SK-N-SH treated with all-trans-retinoic acid at 6 μM for 48 hours (cell line): ENCODE measurements at regions not wholly inside any gene's neighbourhood (a gene's known extent, or its start where the extent isn't known, plus 50 kb on each side); places are given as distances from the start of the nearest gene placed in this dataset.

ENCODE experiments used
- ATAC-seq: fragments of 200-7000 bp; cut with Tn5 transposase; 3 replicates; pipeline ENCODE4 v1.9.1; 2020; ENCODE audit warnings: mild to moderate bottlenecking, moderate library complexity
- ARNTL ChIP-seq: fragments of 450-650 bp; formaldehyde crosslinking; IDR thresholded peaks from 2 replicates; pipeline ENCODE4 v1.5.0; 2020; ENCODE audit warnings: low read depth, mild to moderate bottlenecking, moderate library complexity, borderline replicate concordance
- BACH2 ChIP-seq: fragments of 250-450 bp; sonication (Bioruptor Pico); IDR thresholded peaks from 2 replicates; pipeline ENCODE4 v1.9.0; 2021; ENCODE audit warnings: mild to moderate bottlenecking, borderline replicate concordance
- CSDC2 ChIP-seq: fragments of 250-450 bp; sonication (Bioruptor Pico); IDR thresholded peaks from 2 replicates; pipeline ENCODE4 v1.5.0; 2020; ENCODE audit warnings: mild to moderate bottlenecking, moderate library complexity
- ESRRG ChIP-seq: fragments of 250-450 bp; sonication (Bioruptor Pico); IDR thresholded peaks from 2 replicates; pipeline ENCODE4 v1.6.1; 2021; ENCODE audit warnings: mild to moderate bottlenecking
- GLIS3 ChIP-seq: fragments of 250-450 bp; sonication (Bioruptor Pico); IDR thresholded peaks from 2 replicates; pipeline ENCODE4 v1.5.0; 2020; ENCODE audit warnings: mild to moderate bottlenecking, moderate library complexity
- ISL1 ChIP-seq: fragments of 250-450 bp; sonication (Bioruptor Pico); IDR thresholded peaks from 2 replicates; pipeline ENCODE4 v2.1.2; 2022; ENCODE audit warnings: mild to moderate bottlenecking, moderate library complexity
- OSR1 ChIP-seq: fragments of 250-450 bp; sonication (Bioruptor Pico); IDR thresholded peaks from 2 replicates; pipeline ENCODE4 v1.8.0; 2022; ENCODE audit warnings: moderate library complexity, mild to moderate bottlenecking, inconsistent platforms
- PPARA ChIP-seq: fragments of 250-450 bp; sonication (Bioruptor Pico); IDR thresholded peaks from 2 replicates; pipeline ENCODE4 v1.5.0; 2020; ENCODE audit warnings: mild to moderate bottlenecking, borderline replicate concordance
- RARB ChIP-seq: fragments of 250-450 bp; sonication (Bioruptor Pico); IDR thresholded peaks from 2 replicates; pipeline ENCODE4 v1.8.0; 2021; ENCODE audit warnings: mild to moderate bottlenecking, moderate library complexity
- SNAI2 ChIP-seq: fragments of 250-450 bp; sonication (Bioruptor Pico); IDR thresholded peaks from 2 replicates; pipeline ENCODE4 v1.5.0; 2020; ENCODE audit warnings: mild to moderate bottlenecking, moderate library complexity
- TCF4 ChIP-seq: fragments of 250-450 bp; sonication (Bioruptor Pico); IDR thresholded peaks from 2 replicates; pipeline ENCODE4 v1.8.0; 2021; ENCODE audit warnings: mild to moderate bottlenecking, moderate library complexity, borderline replicate concordance
- TOX ChIP-seq: fragments of 250-450 bp; sonication (Bioruptor Pico); IDR thresholded peaks from 2 replicates; pipeline ENCODE4 v1.8.0; 2021; ENCODE audit warnings: mild to moderate bottlenecking, moderate library complexity, borderline replicate concordance
- ZC3H10 ChIP-seq: fragments of 250-450 bp; sonication (Bioruptor Pico); IDR thresholded peaks from 2 replicates; pipeline ENCODE4 v1.5.1; 2021; ENCODE audit warnings: mild to moderate bottlenecking, moderate library complexity
- ZFP3 ChIP-seq: fragments of 250-450 bp; sonication (Bioruptor Pico); IDR thresholded peaks from 2 replicates; pipeline ENCODE4 v1.5.0; 2020; ENCODE audit warnings: mild to moderate bottlenecking, moderate library complexity
- ZFP30 ChIP-seq: fragments of 450-650 bp; formaldehyde crosslinking; IDR thresholded peaks from 2 replicates; pipeline ENCODE4 v1.5.0; 2022; ENCODE audit warnings: mild to moderate bottlenecking, moderate library complexity
- ZNF565 ChIP-seq: fragments of 450-650 bp; formaldehyde crosslinking; conservative IDR thresholded peaks from 2 replicates; pipeline ENCODE4 v1.5.0; 2020; ENCODE audit warnings: low read depth, mild to moderate bottlenecking, moderate library complexity
- ZNF70 ChIP-seq: fragments of 450-650 bp; formaldehyde crosslinking; IDR thresholded peaks from 2 replicates; pipeline ENCODE4 v1.5.0; 2020; ENCODE audit warnings: mild to moderate bottlenecking, moderate library complexity
- ZNF8 ChIP-seq: fragments of 450-650 bp; formaldehyde crosslinking; IDR thresholded peaks from 2 replicates; pipeline ENCODE4 v1.5.0; 2020; ENCODE audit warnings: mild to moderate bottlenecking, moderate library complexity
- TF ChIP-seq, protein P1 (sequence below): fragments of 250-450 bp; sonication (Bioruptor Pico); IDR thresholded peaks from 2 replicates; pipeline ENCODE4 v1.8.0; 2021; ENCODE audit warnings: low read depth, mild to moderate bottlenecking, moderate library complexity, borderline replicate concordance
- TF ChIP-seq, protein P2 (sequence below): fragments of 250-450 bp; sonication (Bioruptor Pico); IDR thresholded peaks from 2 replicates; pipeline ENCODE4 v1.8.0; 2020; ENCODE audit warnings: mild to moderate bottlenecking, moderate library complexity, borderline replicate concordance
- TF ChIP-seq, protein P3 (sequence below): fragments of 250-450 bp; sonication (Bioruptor Pico); IDR thresholded peaks from 2 replicates; pipeline ENCODE4 v1.5.1; 2021; ENCODE audit warnings: mild to moderate bottlenecking, moderate library complexity
- TF ChIP-seq, protein P4 (sequence below): fragments of 250-450 bp; sonication (Bioruptor Pico); IDR thresholded peaks from 2 replicates; pipeline ENCODE4 v1.5.0; 2020; ENCODE audit warnings: mild to moderate bottlenecking, moderate library complexity
- TF ChIP-seq, protein P5 (sequence below): fragments of 250-450 bp; sonication (Bioruptor Pico); IDR thresholded peaks from 2 replicates; pipeline ENCODE4 v1.5.1; 2020; ENCODE audit warnings: low read depth, mild to moderate bottlenecking, moderate library complexity

DNA sequence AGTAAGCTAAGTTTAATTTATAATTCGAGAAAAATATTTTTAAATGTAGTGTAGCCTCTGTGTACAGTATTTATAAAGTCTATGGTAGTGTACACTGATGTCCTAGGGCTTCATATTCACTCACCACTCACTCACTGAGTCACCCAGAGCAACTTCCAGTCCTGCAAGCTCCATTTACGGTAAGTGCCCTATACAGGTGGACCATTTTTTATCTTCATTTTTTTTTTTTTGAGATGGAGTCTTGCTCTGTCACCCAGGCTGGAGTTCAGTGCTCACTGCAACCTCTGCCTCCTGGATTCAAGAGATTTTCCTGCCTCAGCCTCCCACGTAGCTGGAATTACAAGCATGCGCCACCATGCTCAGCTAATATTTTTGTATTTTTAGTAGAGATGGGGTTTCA, 104.2 kb downstream of the PDCL3 start:
- no peak for TF ChIP-seq GLIS3 (CRISPR knock-in tag)
- no peak for TF ChIP-seq SNAI2 (CRISPR knock-in tag)
- ATAC-seq = no peak

DNA sequence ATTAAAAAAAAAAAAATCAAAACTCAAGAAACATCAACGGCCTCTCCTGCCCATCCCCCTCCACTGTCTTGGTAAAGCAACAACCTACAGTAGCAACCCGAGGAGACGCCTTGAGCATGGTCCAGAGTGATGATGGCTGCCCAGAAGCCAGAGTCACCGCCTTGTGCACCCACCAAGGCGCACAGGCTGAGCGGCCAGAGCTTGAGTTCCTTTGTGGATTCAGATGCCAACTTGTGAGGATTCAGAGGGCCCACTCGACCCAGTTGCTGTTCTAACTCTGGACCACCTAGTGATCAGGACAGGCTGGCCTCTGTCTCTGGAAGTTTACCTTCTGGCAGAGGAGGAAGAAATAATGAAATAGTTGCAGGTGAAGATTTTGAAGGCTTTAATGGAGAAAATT, 105.0 kb downstream of the PDCL3 start:
- no peak for ATAC-seq
- TF ChIP-seq TOX (CRISPR knock-in tag) (no peak), RARB (CRISPR knock-in tag) (no peak), TCF4 (CRISPR knock-in tag) (no peak), GLIS3 (CRISPR knock-in tag) (no peak), OSR1 (no peak), ZNF8 (no peak), ESRRG (no peak), ARNTL (CRISPR knock-in tag) (no peak), BACH2 (CRISPR knock-in tag) (no peak), ZFP30 (CRISPR knock-in tag) (no peak), PPARA (CRISPR knock-in tag) (no peak), ISL1 (CRISPR knock-in tag) (no peak), ZNF565 (CRISPR knock-in tag) (no peak), ZC3H10 (CRISPR knock-in tag) (no peak), ZFP3 (CRISPR knock-in tag) (no peak), CSDC2 (CRISPR knock-in tag) (no peak), ZNF70 (CRISPR knock-in tag) (no peak)
- TF ChIP-seq, protein P1, sequence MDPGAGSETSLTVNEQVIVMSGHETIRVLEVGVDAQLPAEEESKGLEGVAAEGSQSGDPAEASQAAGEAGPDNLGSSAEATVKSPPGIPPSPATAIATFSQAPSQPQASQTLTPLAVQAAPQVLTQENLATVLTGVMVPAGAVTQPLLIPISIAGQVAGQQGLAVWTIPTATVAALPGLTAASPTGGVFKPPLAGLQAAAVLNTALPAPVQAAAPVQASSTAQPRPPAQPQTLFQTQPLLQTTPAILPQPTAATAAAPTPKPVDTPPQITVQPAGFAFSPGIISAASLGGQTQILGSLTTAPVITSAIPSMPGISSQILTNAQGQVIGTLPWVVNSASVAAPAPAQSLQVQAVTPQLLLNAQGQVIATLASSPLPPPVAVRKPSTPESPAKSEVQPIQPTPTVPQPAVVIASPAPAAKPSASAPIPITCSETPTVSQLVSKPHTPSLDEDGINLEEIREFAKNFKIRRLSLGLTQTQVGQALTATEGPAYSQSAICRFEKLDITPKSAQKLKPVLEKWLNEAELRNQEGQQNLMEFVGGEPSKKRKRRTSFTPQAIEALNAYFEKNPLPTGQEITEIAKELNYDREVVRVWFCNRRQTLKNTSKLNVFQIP (CRISPR knock-in tag) = no peak
- TF ChIP-seq, protein P2, sequence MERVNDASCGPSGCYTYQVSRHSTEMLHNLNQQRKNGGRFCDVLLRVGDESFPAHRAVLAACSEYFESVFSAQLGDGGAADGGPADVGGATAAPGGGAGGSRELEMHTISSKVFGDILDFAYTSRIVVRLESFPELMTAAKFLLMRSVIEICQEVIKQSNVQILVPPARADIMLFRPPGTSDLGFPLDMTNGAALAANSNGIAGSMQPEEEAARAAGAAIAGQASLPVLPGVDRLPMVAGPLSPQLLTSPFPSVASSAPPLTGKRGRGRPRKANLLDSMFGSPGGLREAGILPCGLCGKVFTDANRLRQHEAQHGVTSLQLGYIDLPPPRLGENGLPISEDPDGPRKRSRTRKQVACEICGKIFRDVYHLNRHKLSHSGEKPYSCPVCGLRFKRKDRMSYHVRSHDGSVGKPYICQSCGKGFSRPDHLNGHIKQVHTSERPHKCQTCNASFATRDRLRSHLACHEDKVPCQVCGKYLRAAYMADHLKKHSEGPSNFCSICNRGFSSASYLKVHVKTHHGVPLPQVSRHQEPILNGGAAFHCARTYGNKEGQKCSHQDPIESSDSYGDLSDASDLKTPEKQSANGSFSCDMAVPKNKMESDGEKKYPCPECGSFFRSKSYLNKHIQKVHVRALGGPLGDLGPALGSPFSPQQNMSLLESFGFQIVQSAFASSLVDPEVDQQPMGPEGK (CRISPR knock-in tag) = no peak
- TF ChIP-seq, protein P3, sequence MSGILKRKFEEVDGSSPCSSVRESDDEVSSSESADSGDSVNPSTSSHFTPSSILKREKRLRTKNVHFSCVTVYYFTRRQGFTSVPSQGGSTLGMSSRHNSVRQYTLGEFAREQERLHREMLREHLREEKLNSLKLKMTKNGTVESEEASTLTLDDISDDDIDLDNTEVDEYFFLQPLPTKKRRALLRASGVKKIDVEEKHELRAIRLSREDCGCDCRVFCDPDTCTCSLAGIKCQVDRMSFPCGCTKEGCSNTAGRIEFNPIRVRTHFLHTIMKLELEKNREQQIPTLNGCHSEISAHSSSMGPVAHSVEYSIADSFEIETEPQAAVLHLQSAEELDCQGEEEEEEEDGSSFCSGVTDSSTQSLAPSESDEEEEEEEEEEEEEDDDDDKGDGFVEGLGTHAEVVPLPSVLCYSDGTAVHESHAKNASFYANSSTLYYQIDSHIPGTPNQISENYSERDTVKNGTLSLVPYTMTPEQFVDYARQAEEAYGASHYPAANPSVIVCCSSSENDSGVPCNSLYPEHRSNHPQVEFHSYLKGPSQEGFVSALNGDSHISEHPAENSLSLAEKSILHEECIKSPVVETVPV = no peak

DNA sequence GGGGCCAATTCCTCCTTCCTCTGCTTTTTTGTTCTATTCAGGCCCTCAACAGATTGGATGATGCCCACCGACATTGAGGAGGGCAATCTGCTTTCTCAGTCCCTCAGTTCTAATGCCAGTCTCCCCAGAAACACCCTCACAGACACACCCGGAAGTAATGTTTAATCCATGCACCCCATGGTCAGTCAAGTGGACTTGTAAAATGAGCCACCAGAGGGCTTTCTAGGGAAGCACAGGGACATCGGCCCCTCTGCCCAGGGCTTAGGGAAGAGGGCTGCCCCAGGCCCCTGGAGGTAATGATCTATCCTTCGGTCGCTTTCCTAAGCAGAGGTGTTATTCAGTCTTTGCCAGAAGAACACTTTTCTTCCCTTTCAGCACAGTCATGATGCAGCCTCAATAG, 107.4 kb downstream of the PDCL3 start:
- TF ChIP-seq ESRRG = no peak
- no peak for TF ChIP-seq ZNF70 (CRISPR knock-in tag)
- no peak for TF ChIP-seq ZNF565 (CRISPR knock-in tag)
- TF ChIP-seq BACH2 (CRISPR knock-in tag) = no peak
- TF ChIP-seq, protein P4, sequence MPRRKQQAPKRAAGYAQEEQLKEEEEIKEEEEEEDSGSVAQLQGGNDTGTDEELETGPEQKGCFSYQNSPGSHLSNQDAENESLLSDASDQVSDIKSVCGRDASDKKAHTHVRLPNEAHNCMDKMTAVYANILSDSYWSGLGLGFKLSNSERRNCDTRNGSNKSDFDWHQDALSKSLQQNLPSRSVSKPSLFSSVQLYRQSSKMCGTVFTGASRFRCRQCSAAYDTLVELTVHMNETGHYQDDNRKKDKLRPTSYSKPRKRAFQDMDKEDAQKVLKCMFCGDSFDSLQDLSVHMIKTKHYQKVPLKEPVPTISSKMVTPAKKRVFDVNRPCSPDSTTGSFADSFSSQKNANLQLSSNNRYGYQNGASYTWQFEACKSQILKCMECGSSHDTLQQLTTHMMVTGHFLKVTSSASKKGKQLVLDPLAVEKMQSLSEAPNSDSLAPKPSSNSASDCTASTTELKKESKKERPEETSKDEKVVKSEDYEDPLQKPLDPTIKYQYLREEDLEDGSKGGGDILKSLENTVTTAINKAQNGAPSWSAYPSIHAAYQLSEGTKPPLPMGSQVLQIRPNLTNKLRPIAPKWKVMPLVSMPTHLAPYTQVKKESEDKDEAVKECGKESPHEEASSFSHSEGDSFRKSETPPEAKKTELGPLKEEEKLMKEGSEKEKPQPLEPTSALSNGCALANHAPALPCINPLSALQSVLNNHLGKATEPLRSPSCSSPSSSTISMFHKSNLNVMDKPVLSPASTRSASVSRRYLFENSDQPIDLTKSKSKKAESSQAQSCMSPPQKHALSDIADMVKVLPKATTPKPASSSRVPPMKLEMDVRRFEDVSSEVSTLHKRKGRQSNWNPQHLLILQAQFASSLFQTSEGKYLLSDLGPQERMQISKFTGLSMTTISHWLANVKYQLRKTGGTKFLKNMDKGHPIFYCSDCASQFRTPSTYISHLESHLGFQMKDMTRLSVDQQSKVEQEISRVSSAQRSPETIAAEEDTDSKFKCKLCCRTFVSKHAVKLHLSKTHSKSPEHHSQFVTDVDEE (CRISPR knock-in tag) = no peak
- TF ChIP-seq, protein P5, sequence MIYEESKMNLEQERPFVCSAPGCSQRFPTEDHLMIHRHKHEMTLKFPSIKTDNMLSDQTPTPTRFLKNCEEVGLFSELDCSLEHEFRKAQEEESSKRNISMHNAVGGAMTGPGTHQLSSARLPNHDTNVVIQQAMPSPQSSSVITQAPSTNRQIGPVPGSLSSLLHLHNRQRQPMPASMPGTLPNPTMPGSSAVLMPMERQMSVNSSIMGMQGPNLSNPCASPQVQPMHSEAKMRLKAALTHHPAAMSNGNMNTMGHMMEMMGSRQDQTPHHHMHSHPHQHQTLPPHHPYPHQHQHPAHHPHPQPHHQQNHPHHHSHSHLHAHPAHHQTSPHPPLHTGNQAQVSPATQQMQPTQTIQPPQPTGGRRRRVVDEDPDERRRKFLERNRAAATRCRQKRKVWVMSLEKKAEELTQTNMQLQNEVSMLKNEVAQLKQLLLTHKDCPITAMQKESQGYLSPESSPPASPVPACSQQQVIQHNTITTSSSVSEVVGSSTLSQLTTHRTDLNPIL (CRISPR knock-in tag) = no peak
- no peak for TF ChIP-seq ISL1 (CRISPR knock-in tag)
- TF ChIP-seq, protein P1 (CRISPR knock-in tag) = no peak
- TF ChIP-seq, protein P3 = no peak
- TF ChIP-seq, all 23 proteins: peak for 0
- no peak for ATAC-seq
